GM18517 (cell line): ENCODE measurements at regions not wholly inside any gene's neighbourhood (a gene's known extent, or its start where the extent isn't known, plus 50 kb on each side); places are given as distances from the start of the nearest gene placed in this dataset.
A peak's percentile ranks its signal among the peaks of the same experiment; 100 is the strongest.

Experiments used
- ATAC-seq: cut with Tn5 transposase; IDR thresholded peaks from one replicate; pipeline ENCODE4 v1.9.1; 2021; ENCODE audit warnings: mild to moderate bottlenecking, moderate library complexity; ENCODE audit not compliant: unreplicated experiment

GRCh38 chr2:160940271-160940670, 220.0 kb upstream of the TANK start:
- no peak for ATAC-seq

- peak; percentile 81 for ATAC-seq
Measured at GRCh38 chr2:160940699-160941098, 219.5 kb upstream of the TANK start.

- peak; percentile 17 for ATAC-seq
Measured at GRCh38 chr2:160941290-160941846, 218.9 kb upstream of the TANK start.

- no peak for ATAC-seq
Measured at GRCh38 chr2:160942476-160943142, 217.6 kb upstream of the TANK start.

- no peak for ATAC-seq
Measured at GRCh38 chr2:160943414-160943813, 216.8 kb upstream of the TANK start.

GRCh38 chr2:160952464-160953254, 207.6 kb upstream of the TANK start:
- ATAC-seq: no peak

GRCh38 chr2:160955578-160955977, 204.7 kb upstream of the TANK start:
- ATAC-seq: no peak

GRCh38 chr2:160956243-160956802, 203.9 kb upstream of the TANK start:
- no peak for ATAC-seq

- ATAC-seq: no peak
Measured at GRCh38 chr2:160963957-160964356, 196.3 kb upstream of the TANK start.

GRCh38 chr2:160967523-160967922, 192.7 kb upstream of the TANK start:
- no peak for ATAC-seq

GRCh38 chr2:160968183-160968582, 192.0 kb upstream of the TANK start:
- ATAC-seq: no peak

GRCh38 chr2:160970052-160970965, 189.9 kb upstream of the TANK start:
- no peak for ATAC-seq

- no peak for ATAC-seq
Measured at GRCh38 chr2:160973991-160974390, 186.2 kb upstream of the TANK start.

GRCh38 chr2:160974803-160975202, 185.4 kb upstream of the TANK start:
- ATAC-seq: no peak

GRCh38 chr2:160976797-160977196, 183.4 kb upstream of the TANK start:
- ATAC-seq: no peak

GRCh38 chr2:160977376-160977775, 182.9 kb upstream of the TANK start:
- no peak for ATAC-seq

- no peak for ATAC-seq
Measured at GRCh38 chr2:160977854-160978253, 182.4 kb upstream of the TANK start.

GRCh38 chr2:160984426-160985077, 175.7 kb upstream of the TANK start:
- ATAC-seq: no peak

- no peak for ATAC-seq
Measured at GRCh38 chr2:160989778-160990177, 170.4 kb upstream of the TANK start.

GRCh38 chr2:160993654-160994061, 166.6 kb upstream of the TANK start:
- ATAC-seq: no peak
